HEK293 (cell line): ENCODE measurements at regions not wholly inside any gene's neighbourhood (a gene's known extent, or its start where the extent isn't known, plus 50 kb on each side); places are given as distances from the start of the nearest gene placed in this dataset.

Experiments
- CTCF ChIP-seq: fragments of 450-650 bp; formaldehyde crosslinking; IDR thresholded peaks from 2 replicates; pipeline ENCODE4 v1.5.1; 2016; ENCODE audit warnings: missing biosample characterization, missing genetic modification characterization
- GLIS2 ChIP-seq: fragments of 450-650 bp; formaldehyde crosslinking; IDR thresholded peaks from 2 replicates; pipeline ENCODE4 v1.5.1; 2016; ENCODE audit warnings: missing biosample characterization, missing genetic modification characterization
- KLF9 ChIP-seq: fragments of 450-650 bp; formaldehyde crosslinking; IDR thresholded peaks from 2 replicates; pipeline ENCODE4 v1.5.1; 2016; ENCODE audit warnings: missing biosample characterization, missing genetic modification characterization, low read depth
- TRIM28 ChIP-seq: IDR thresholded peaks from 2 replicates; pipeline ENCODE4 v1.6.1; 2011; ENCODE audit warnings: low read length, control low read depth, borderline replicate concordance
- ZBTB26 ChIP-seq: fragments of 450-650 bp; formaldehyde crosslinking; optimal IDR thresholded peaks from 2 replicates; pipeline ENCODE3; 2016; ENCODE audit warnings: missing biosample characterization, mild to moderate bottlenecking, missing genetic modification characterization
- ZNF184 ChIP-seq: fragments of 450-650 bp; IDR thresholded peaks from 2 replicates; pipeline ENCODE4 v1.5.1; 2018; ENCODE audit warnings: missing biosample characterization, mild to moderate bottlenecking, missing genetic modification characterization
- ZNF544 ChIP-seq: fragments of 450-650 bp; formaldehyde crosslinking; IDR thresholded peaks from 2 replicates; pipeline ENCODE4 v1.5.0; 2017; ENCODE audit warnings: missing biosample characterization, missing genetic modification characterization

DNA sequence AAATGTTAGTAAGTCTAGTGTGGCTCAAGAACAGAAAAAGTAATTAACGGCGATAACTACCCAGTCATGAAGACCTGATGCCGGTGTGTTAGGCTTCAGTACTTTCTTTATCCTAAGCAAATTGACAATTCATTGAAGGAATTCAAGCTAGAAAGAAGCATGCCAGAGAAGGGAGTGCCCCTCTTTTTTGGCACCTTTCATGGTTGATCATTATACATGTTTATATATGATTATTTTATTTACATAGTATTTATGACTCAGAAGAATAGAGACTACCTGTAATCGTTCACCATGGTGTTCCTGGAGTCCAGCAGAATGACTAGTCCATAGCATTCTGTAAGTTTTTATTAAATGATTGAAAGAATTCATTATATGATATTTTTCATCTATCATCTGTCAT, 548.3 kb upstream of the SLIT2 start:
- no peak for TF ChIP-seq ZNF184
- TF ChIP-seq GLIS2 (tag by site-specific recombination): no peak
- TF ChIP-seq ZNF544 (tag by site-specific recombination): no peak
- TF ChIP-seq ZBTB26: no peak
- TF ChIP-seq KLF9 (tag by site-specific recombination): no peak
- TF ChIP-seq CTCF (tag by site-specific recombination): no peak
- TF ChIP-seq TRIM28: no peak
